SU-DHL-6 (cell line): ENCODE measurements at regions not wholly inside any gene's neighbourhood (a gene's known extent, or its start where the extent isn't known, plus 50 kb on each side); places are given as distances from the start of the nearest gene placed in this dataset.

ENCODE experiments used
- H2AFZ ChIP-seq: fragments of 200-600 bp; sonication (generic); 2 replicates; pipeline ENCODE4 v1.6.1; 2014; ENCODE audit warnings: low read depth, mild to moderate bottlenecking, moderate library complexity, mixed read lengths, antibody characterized with exemption, low read length; ENCODE audit not compliant: severe bottlenecking
- H3F3A ChIP-seq: fragments of 200-600 bp; shearing (Covaris generic); 2 replicates; pipeline ENCODE4 v1.6.0; 2016; ENCODE audit warnings: antibody characterized with exemption, mild to moderate bottlenecking; ENCODE audit not compliant: insufficient read depth
- H3K27ac ChIP-seq: fragments of 200-600 bp; sonication (generic); 2 replicates; pipeline ENCODE4 v1.5.1; 2016; ENCODE audit warnings: low read depth, mild to moderate bottlenecking, low read length, moderate library complexity, mixed read lengths
- H3K27me3 ChIP-seq: fragments of 200-600 bp; sonication (generic), shearing (Covaris generic); 2 replicates; pipeline ENCODE4 v1.6.0; 2014; ENCODE audit warnings: mild to moderate bottlenecking, low read length
- H3K36me3 ChIP-seq: fragments of 200-600 bp; sonication (generic); 2 replicates; pipeline ENCODE4 v1.6.1; 2014; ENCODE audit warnings: mild to moderate bottlenecking, low read length, mixed read lengths
- H3K4me2 ChIP-seq: fragments of 300-600, 200-600 bp; shearing (Covaris generic), sonication (generic); 2 replicates; pipeline ENCODE4 v1.6.0; 2014; ENCODE audit warnings: low read length, low read depth, mild to moderate bottlenecking; ENCODE audit not compliant: poor library complexity, severe bottlenecking
- H3K4me3 ChIP-seq: fragments of 200-600 bp; sonication (generic); 2 replicates; pipeline ENCODE4 v1.5.1; 2014; ENCODE audit warnings: antibody characterized with exemption, low read length, mild to moderate bottlenecking, mixed read lengths; ENCODE audit not compliant: insufficient read depth, poor library complexity, severe bottlenecking
- H3K79me2 ChIP-seq: fragments of 200-600 bp; sonication (generic); 2 replicates; pipeline ENCODE4 v1.6.1; 2014; ENCODE audit warnings: mild to moderate bottlenecking, low read length, moderate library complexity; ENCODE audit not compliant: insufficient read depth
- H3K9ac ChIP-seq: fragments of 200-600 bp; sonication (generic); 2 replicates; pipeline ENCODE4 v1.7.0; 2014; ENCODE audit warnings: mild to moderate bottlenecking, low read length
- H3K9me2 ChIP-seq: fragments of 200-600 bp; sonication (generic); replicated peaks from 2 replicates; pipeline ENCODE4 v1.6.1; 2014; ENCODE audit warnings: low read length; ENCODE audit not compliant: insufficient read depth
- H3K9me3 ChIP-seq: fragments of 200-600 bp; sonication (generic); 2 replicates; pipeline ENCODE4 v1.6.1; 2014; ENCODE audit warnings: low read length, mixed read lengths; ENCODE audit not compliant: insufficient read depth
- H4K20me1 ChIP-seq: fragments of 200-600 bp; sonication (generic); 2 replicates; pipeline ENCODE4 v1.6.1; 2014; ENCODE audit warnings: low read depth, mild to moderate bottlenecking, antibody characterized with exemption, low read length, moderate library complexity, mixed read lengths
- CTCF ChIP-seq: fragments of 200-600 bp; sonication (generic); IDR thresholded peaks from one replicate; pipeline ENCODE4 v1.5.1; 2017; ENCODE audit warnings: antibody characterized with exemption, mild to moderate bottlenecking, low read length, moderate library complexity; ENCODE audit not compliant: insufficient read depth, poor library complexity, severe bottlenecking
- EZH2phosphoT487 ChIP-seq: fragments of 200-600 bp; sonication (generic), shearing (Covaris generic); conservative IDR thresholded peaks from 2 replicates; pipeline ENCODE4 v1.6.1; 2018; ENCODE audit warnings: mild to moderate bottlenecking, antibody characterized with exemption, low read length, moderate library complexity, mixed read lengths

- Histone ChIP-seq H4K20me1 (no peaks in the 10 kb centered on the region), H3K79me2 (no peaks in the 10 kb centered on the region), H3K9me2 (no peaks in the 10 kb centered on the region), H3K4me3 (no peak overlapping the region), H3K9ac (no peak overlapping the region), H3K27me3 (no peaks in the 10 kb centered on the region), H3K36me3 (no peaks in the 10 kb centered on the region), H2AFZ (no peak overlapping the region), H3K4me2 (no peak overlapping the region), H3K9me3 (no peaks in the 10 kb centered on the region), H3K27ac (no peak overlapping the region), H3F3A (no peaks in the 10 kb centered on the region)
- TF ChIP-seq EZH2phosphoT487 (no peak), CTCF (no peak)
Measured at GRCh38 chr18:25825979-25826776, 264.2 kb downstream of the SS18 start.

- Histone ChIP-seq H4K20me1 (no peaks in the 10 kb centered on the region), H3K27me3 (no peaks in the 10 kb centered on the region), H3K9me2 (no peaks in the 10 kb centered on the region), H2AFZ (no peak overlapping the region), H3K9me3 (no peaks in the 10 kb centered on the region), H3K9ac (no peak overlapping the region), H3K36me3 (no peaks in the 10 kb centered on the region), H3K27ac (no peak overlapping the region), H3K4me2 (no peak overlapping the region), H3F3A (no peaks in the 10 kb centered on the region), H3K79me2 (no peaks in the 10 kb centered on the region), H3K4me3 (no peak overlapping the region)
- no peak for TF ChIP-seq CTCF
- no peak for TF ChIP-seq EZH2phosphoT487
Measured at GRCh38 chr18:25825056-25825455, 265.4 kb downstream of the SS18 start.

- H4K20me1 ChIP-seq = no peaks in the 10 kb centered on the region
- H3K9ac ChIP-seq = no peak overlapping the region
- no peak overlapping the region for H3K4me2 ChIP-seq
- no peaks in the 10 kb centered on the region for H3F3A ChIP-seq
- H3K79me2 ChIP-seq = no peaks in the 10 kb centered on the region
- H3K9me3 ChIP-seq = no peaks in the 10 kb centered on the region
- TF ChIP-seq EZH2phosphoT487 (no peak), CTCF (no peak)
- H3K27me3 ChIP-seq = no peaks in the 10 kb centered on the region
- no peaks in the 10 kb centered on the region for H3K36me3 ChIP-seq
- no peaks in the 10 kb centered on the region for H3K9me2 ChIP-seq
- no peak overlapping the region for H3K4me3 ChIP-seq
- H3K27ac ChIP-seq = no peak overlapping the region
- no peak overlapping the region for H2AFZ ChIP-seq
Measured at GRCh38 chr18:25819746-25820363, 270.6 kb downstream of the SS18 start.
